ENCODE measurements at regions not wholly inside any gene's neighbourhood (a gene's known extent, or its start where the extent isn't known, plus 50 kb on each side); places are given as distances from the start of the nearest gene placed in this dataset.

DNA sequence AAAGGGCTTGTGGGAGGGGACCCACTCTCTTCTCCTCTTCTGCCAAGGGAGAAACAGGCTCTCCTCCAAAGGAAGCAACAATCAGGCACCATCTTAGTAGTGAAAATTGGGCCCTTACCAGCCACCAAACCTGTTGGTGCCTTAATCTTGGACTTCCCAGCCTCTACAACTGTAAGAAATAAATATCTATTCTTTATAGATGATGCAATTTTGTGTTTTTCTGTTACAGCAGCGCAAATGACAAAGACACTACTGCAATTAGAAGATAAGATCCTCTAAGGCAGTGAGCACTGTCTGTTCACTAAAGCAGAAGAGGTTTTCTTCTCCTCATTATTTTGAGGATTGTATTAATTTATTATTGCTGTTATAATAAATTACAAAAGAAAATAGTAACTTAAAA is 691.4 kb upstream of the CCDC179 start:
- no peak for TF ChIP-seq EZH2phosphoT487 (IDR thresholded peaks at IDR 0.05; ENCODE audit: low read depth)
- TF ChIP-seq, protein P1, sequence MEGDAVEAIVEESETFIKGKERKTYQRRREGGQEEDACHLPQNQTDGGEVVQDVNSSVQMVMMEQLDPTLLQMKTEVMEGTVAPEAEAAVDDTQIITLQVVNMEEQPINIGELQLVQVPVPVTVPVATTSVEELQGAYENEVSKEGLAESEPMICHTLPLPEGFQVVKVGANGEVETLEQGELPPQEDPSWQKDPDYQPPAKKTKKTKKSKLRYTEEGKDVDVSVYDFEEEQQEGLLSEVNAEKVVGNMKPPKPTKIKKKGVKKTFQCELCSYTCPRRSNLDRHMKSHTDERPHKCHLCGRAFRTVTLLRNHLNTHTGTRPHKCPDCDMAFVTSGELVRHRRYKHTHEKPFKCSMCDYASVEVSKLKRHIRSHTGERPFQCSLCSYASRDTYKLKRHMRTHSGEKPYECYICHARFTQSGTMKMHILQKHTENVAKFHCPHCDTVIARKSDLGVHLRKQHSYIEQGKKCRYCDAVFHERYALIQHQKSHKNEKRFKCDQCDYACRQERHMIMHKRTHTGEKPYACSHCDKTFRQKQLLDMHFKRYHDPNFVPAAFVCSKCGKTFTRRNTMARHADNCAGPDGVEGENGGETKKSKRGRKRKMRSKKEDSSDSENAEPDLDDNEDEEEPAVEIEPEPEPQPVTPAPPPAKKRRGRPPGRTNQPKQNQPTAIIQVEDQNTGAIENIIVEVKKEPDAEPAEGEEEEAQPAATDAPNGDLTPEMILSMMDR (IDR thresholded peaks at IDR 0.05; ENCODE audit: low read depth, low read length), result no peak
- H3K9me3 ChIP-seq (ENCODE audit: insufficient read depth, low read length), result no peaks in the 10 kb centered on the region
- no peaks in the 10 kb centered on the region for H3K4me1 ChIP-seq (ENCODE audit: low read length)
- no peaks in the 10 kb centered on the region for H4K20me1 ChIP-seq (ENCODE audit: insufficient read depth, low read length)
- no peak overlapping the region for H3K4me2 ChIP-seq (ENCODE audit: low read length)
- no peak overlapping the region for H3K9ac ChIP-seq (ENCODE audit: low read length)
- no peak overlapping the region for H2AFZ ChIP-seq (ENCODE audit: low read depth, low read length)
- no peaks in the 10 kb centered on the region for H3K79me2 ChIP-seq (ENCODE audit: low read length)
- H3K27ac ChIP-seq (ENCODE audit: low read length), result no peak overlapping the region
- H3K36me3 ChIP-seq (replicated peaks; ENCODE audit: low read depth, low read length), result no peaks in the 10 kb centered on the region
- H3K27me3 ChIP-seq (ENCODE audit: low read depth, low read length), result no peaks in the 10 kb centered on the region
- H3K4me3 ChIP-seq (ENCODE audit: low read length), result no peak overlapping the region

- no peaks in the 10 kb centered on the region for H3K9me3 ChIP-seq (ENCODE audit: insufficient read depth, low read length)
- no peaks in the 10 kb centered on the region for H4K20me1 ChIP-seq (ENCODE audit: insufficient read depth, low read length)
- no peak overlapping the region for H3K4me2 ChIP-seq (ENCODE audit: low read length)
- no peak overlapping the region for H3K4me3 ChIP-seq (ENCODE audit: low read length)
- no peaks in the 10 kb centered on the region for H3K4me1 ChIP-seq (ENCODE audit: low read length)
- no peak overlapping the region for H2AFZ ChIP-seq (ENCODE audit: low read depth, low read length)
- H3K27me3 ChIP-seq (ENCODE audit: low read depth, low read length), result no peaks in the 10 kb centered on the region
- no peak overlapping the region for H3K9ac ChIP-seq (ENCODE audit: low read length)
- H3K36me3 ChIP-seq (replicated peaks; ENCODE audit: low read depth, low read length), result no peaks in the 10 kb centered on the region
- no peak overlapping the region for H3K27ac ChIP-seq (ENCODE audit: low read length)
- no peak for TF ChIP-seq EZH2phosphoT487 (IDR thresholded peaks at IDR 0.05; ENCODE audit: low read depth)
- TF ChIP-seq, protein P1 (IDR thresholded peaks at IDR 0.05; ENCODE audit: low read depth, low read length), result peak; percentile 24
- no peaks in the 10 kb centered on the region for H3K79me2 ChIP-seq (ENCODE audit: low read length)
These were observed 693.7 kb upstream of the CCDC179 start for GRCh38 chr11:23554002-23554401.

GRCh38 chr11:23555085-23555484 is 694.8 kb upstream of the CCDC179 start:
- TF ChIP-seq, protein P1 (IDR thresholded peaks at IDR 0.05; ENCODE audit: low read depth, low read length), result no peak
- no peak for TF ChIP-seq EZH2phosphoT487 (IDR thresholded peaks at IDR 0.05; ENCODE audit: low read depth)
- Histone ChIP-seq H3K27ac (ENCODE audit: low read length) (no peak overlapping the region), H3K4me1 (ENCODE audit: low read length) (no peaks in the 10 kb centered on the region), H3K9me3 (ENCODE audit: insufficient read depth, low read length) (no peaks in the 10 kb centered on the region), H3K27me3 (ENCODE audit: low read depth, low read length) (no peaks in the 10 kb centered on the region), H2AFZ (ENCODE audit: low read depth, low read length) (no peak overlapping the region), H3K4me3 (ENCODE audit: low read length) (no peak overlapping the region), H3K4me2 (ENCODE audit: low read length) (no peak overlapping the region), H4K20me1 (ENCODE audit: insufficient read depth, low read length) (no peaks in the 10 kb centered on the region), H3K36me3 (replicated peaks; ENCODE audit: low read depth, low read length) (no peaks in the 10 kb centered on the region), H3K79me2 (ENCODE audit: low read length) (no peaks in the 10 kb centered on the region), H3K9ac (ENCODE audit: low read length) (no peak overlapping the region)

DNA sequence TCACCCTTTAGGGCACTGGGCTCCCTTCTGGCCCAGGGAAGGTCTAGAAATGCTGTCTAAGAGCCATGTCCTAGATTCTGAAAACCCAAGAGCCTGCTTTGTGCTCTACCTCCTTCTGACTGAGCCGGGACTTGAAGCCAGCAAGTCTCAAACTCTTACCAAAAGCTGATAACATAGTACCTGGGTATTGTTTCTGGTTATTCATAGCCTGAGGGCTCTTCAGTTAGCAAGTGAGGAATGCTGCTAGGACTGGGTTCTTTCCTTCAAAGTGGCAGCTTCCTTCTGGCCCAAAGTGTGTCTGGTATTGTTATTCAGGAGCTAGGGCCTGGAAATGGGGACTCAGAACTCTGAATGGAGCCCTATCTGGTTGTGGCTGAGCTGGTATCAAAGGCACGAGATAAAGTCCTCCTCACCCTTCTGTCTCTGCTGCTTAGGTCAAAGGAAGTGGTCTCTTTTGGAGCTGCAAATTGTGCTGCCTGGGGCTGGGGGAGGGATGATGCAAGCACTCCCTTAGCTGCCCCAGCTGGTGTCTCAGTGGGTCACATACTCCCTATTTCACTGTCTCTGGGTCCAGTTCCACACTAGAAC is 696.0 kb upstream of the CCDC179 start:
- H3K9me3 ChIP-seq (ENCODE audit: insufficient read depth, low read length), result no peaks in the 10 kb centered on the region
- no peaks in the 10 kb centered on the region for H3K27me3 ChIP-seq (ENCODE audit: low read depth, low read length)
- H3K4me3 ChIP-seq (ENCODE audit: low read length), result no peak overlapping the region
- H3K4me2 ChIP-seq (ENCODE audit: low read length), result no peak overlapping the region
- no peaks in the 10 kb centered on the region for H3K79me2 ChIP-seq (ENCODE audit: low read length)
- no peak overlapping the region for H3K27ac ChIP-seq (ENCODE audit: low read length)
- no peak overlapping the region for H3K9ac ChIP-seq (ENCODE audit: low read length)
- no peaks in the 10 kb centered on the region for H3K4me1 ChIP-seq (ENCODE audit: low read length)
- no peaks in the 10 kb centered on the region for H4K20me1 ChIP-seq (ENCODE audit: insufficient read depth, low read length)
- H3K36me3 ChIP-seq (replicated peaks; ENCODE audit: low read depth, low read length), result no peaks in the 10 kb centered on the region
- TF ChIP-seq, protein P1 (IDR thresholded peaks at IDR 0.05; ENCODE audit: low read depth, low read length), result no peak
- TF ChIP-seq EZH2phosphoT487 (IDR thresholded peaks at IDR 0.05; ENCODE audit: low read depth), result no peak
- H2AFZ ChIP-seq (ENCODE audit: low read depth, low read length), result 0 out of 2 replicates have a peak overlapping the region, but pooled peaks have one; percentile 53
